ENCODE measurements at regions not wholly inside any gene's neighbourhood (a gene's known extent, or its start where the extent isn't known, plus 50 kb on each side); places are given as distances from the start of the nearest gene placed in this dataset.
A peak's percentile ranks its signal among the peaks of the same experiment; 100 is the strongest.

GRCh38 chr15:39139431-39140059 is 441.3 kb upstream of the THBS1 start:
- DNase-seq (ENCODE audit: low read depth, low spot score) (no peak), FAIRE-seq (no peak)
- TF ChIP-seq FOS (IDR thresholded peaks at IDR 0.05; ENCODE audit: borderline replicate concordance, insufficient read depth, low read length) (no peak), POLR2A (IDR thresholded peaks at IDR 0.05; ENCODE audit: low read depth, low read length) (no peak), JUN (IDR thresholded peaks at IDR 0.05; ENCODE audit: borderline replicate concordance, insufficient read depth, insufficient read length, low read depth) (no peak), GATA2 (IDR thresholded peaks at IDR 0.05; ENCODE audit: insufficient read depth, insufficient read length, low read depth, low read length) (no peak), MYC (IDR thresholded peaks at IDR 0.05; ENCODE audit: low read depth, low read length) (no peak), POLR2AphosphoS5 (IDR thresholded peaks at IDR 0.05; ENCODE audit: insufficient read depth, low read depth, low read length) (no peak), CTCF (IDR thresholded peaks at IDR 0.05; ENCODE audit: extremely low read depth in 1 of 2, insufficient read depth in 1 of 2, low read depth in 1 of 2, low read length in 2 of 2) (no peak), EZH2 (IDR thresholded peaks at IDR 0.05; ENCODE audit: borderline replicate concordance, low read depth, low read length, severe bottlenecking) (no peak), MAX (IDR thresholded peaks at IDR 0.05; ENCODE audit: insufficient read depth, insufficient read length) (no peak)
- Histone ChIP-seq H3K27ac (ENCODE audit: insufficient read depth, low read depth, low read length) (peak overlapping the region; percentile 96), H4K20me1 (replicated peaks; ENCODE audit: control insufficient read depth, extremely low read depth, insufficient read depth, low read length) (no peaks in the 10 kb centered on the region), H3K9ac (replicated peaks; ENCODE audit: extremely low read depth, insufficient read depth, low read length) (peak overlapping the region; percentile 80), H3K79me2 (ENCODE audit: control insufficient read depth, insufficient read depth, low read length) (no peaks in the 10 kb centered on the region), H3K4me3 (replicated peaks in 1 of 3; ENCODE audit: insufficient read depth in 1 of 3, low read depth in 1 of 3, low read length in 3 of 3) (no peak overlapping the region), H3K4me1 (ENCODE audit: control insufficient read depth, extremely low read depth, insufficient read depth, low read length) (peaks cover 34% of the 10 kb centered on the region), H2AFZ (ENCODE audit: low read depth, low read length) (no peak overlapping the region), H3K4me2 (ENCODE audit: insufficient read depth, low read length) (no peak overlapping the region), H3K9me3 (replicated peaks; ENCODE audit: control insufficient read depth, insufficient read depth, low read length) (no peaks in the 10 kb centered on the region), H3K36me3 (ENCODE audit: control insufficient read depth in 2 of 2, extremely low read depth in 1 of 2, insufficient read depth in 2 of 2, low read length in 2 of 2) (no peaks in the 10 kb centered on the region), H3K27me3 (ENCODE audit: control insufficient read depth in 2 of 2, insufficient read depth in 2 of 2, low read length in 2 of 2) (no peaks in the 10 kb centered on the region), H3K9me1 (replicated peaks; ENCODE audit: control insufficient read depth, extremely low read depth, insufficient read depth, low read length) (no peaks in the 10 kb centered on the region)
- CTCF ChIA-PET = interaction anchor here (0.7 to 2.4 kb wide), 6 partner anchors 9 to 618 kb away, joined by 3 to 7 read pairs (median 5); no protein-coding TSS in a partner anchor
- POLR2A ChIA-PET = interaction anchor here (0.6 to 3.2 kb wide), 9 partner anchors 9 to 445 kb away, joined by 3 to 21 read pairs (median 4); partner anchors contain the start of gene THBS1
- TSS peak; percentile 70 for BruUV-seq (replicated peaks)
- intact Hi-C loops (cut with micrococcal nuclease) (loop anchor here (1.0 kb wide), 12 partner anchors 11 to 441 kb away; no protein-coding TSS in a partner anchor), dilution Hi-C loops (cut with MboI; ENCODE audit: extremely low pct_ligation_motif_present, low sequenced_read_pairs) (loop anchor here (10.0 to 25.0 kb wide), 2 partner anchors 245 to 302 kb away; no protein-coding TSS in a partner anchor)

All from endothelial cell of umbilical vein (primary cell).